IMR-90 (cell line): ENCODE measurements at regions not wholly inside any gene's neighbourhood (a gene's known extent, or its start where the extent isn't known, plus 50 kb on each side); places are given as distances from the start of the nearest gene placed in this dataset.

Experiments
- CEBPB ChIP-seq: IDR thresholded peaks from 2 replicates; pipeline ENCODE4 v1.6.1; 2012; ENCODE audit warnings: low read depth, low read length, improper control_type of control experiment
- CTCF ChIP-seq: conservative IDR thresholded peaks from 2 replicates; pipeline ENCODE4 v1.5.1; 2012; ENCODE audit warnings: mild to moderate bottlenecking, low read depth, low read length, improper control_type of control experiment
- FOS ChIP-seq: fragments of 150-350 bp; IDR thresholded peaks from 2 replicates; pipeline ENCODE4 v1.6.1; 2016; ENCODE audit warnings: low read depth, low read length
- MAZ ChIP-seq: IDR thresholded peaks from 2 replicates; pipeline ENCODE4 v1.6.1; 2012; ENCODE audit warnings: low read depth, mild to moderate bottlenecking, low read length, improper control_type of control experiment, moderate library complexity, borderline replicate concordance
- POLR2A ChIP-seq: IDR thresholded peaks from 2 replicates; pipeline ENCODE4 v1.6.1; 2012; ENCODE audit warnings: mild to moderate bottlenecking, low read depth, low read length
- USF2 ChIP-seq: fragments of 150-350 bp; IDR thresholded peaks from 2 replicates; pipeline ENCODE4 v1.6.1; 2017; ENCODE audit warnings: mild to moderate bottlenecking, antibody characterized with exemption, low read length, low read depth

- TF ChIP-seq CTCF (no peak), POLR2A (no peak), FOS (no peak), MAZ (no peak), USF2 (no peak), CEBPB (no peak)
Measured at GRCh38 chr1:168991667-168992475, 114.6 kb upstream of the ATP1B1 start.
